ENCODE measurements at regions not wholly inside any gene's neighbourhood (a gene's known extent, or its start where the extent isn't known, plus 50 kb on each side); places are given as distances from the start of the nearest gene placed in this dataset.

DNA sequence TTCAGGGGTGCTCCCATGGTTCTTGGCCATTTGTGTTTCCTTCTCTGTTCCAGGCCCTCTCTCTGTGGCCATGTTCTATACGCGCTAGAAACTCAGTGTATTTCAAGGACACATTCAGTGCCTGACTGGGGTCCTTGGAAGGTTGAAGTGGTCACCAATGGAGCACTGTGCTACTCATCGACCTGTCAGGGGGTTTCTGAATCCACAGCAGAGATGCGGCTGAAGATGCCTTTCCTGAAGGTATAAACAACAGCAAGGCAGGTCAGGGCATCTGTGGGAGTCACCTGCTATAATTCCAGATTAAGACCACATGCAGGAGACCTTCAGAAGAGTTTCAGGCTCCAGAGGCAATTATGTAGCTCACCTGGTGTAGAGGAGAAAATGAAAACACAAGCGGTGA is 86.8 kb upstream of the MGMT start:
- no peaks in the 10 kb centered on the region for H3K36me3 Mint-ChIP-seq
- ATAC-seq = no peak
- no peaks in the 10 kb centered on the region for H3K9me3 Mint-ChIP-seq
- no peak for DNase-seq (ENCODE audit: low spot score in 2 of 2)
- H3K27ac Mint-ChIP-seq = no peak overlapping the region

- no peaks in the 10 kb centered on the region for H3K9me3 Mint-ChIP-seq
- H3K36me3 Mint-ChIP-seq = no peaks in the 10 kb centered on the region
- no peak overlapping the region for H3K27ac Mint-ChIP-seq
- DNase-seq (ENCODE audit: low spot score in 2 of 2) (no peak), ATAC-seq (no peak)
Observed at GRCh38 chr10:129381741-129382140, 85.3 kb upstream of the MGMT start.

GRCh38 chr10:129382401-129382800 is 84.6 kb upstream of the MGMT start:
- DNase-seq (ENCODE audit: low spot score in 2 of 2) (no peak), ATAC-seq (no peak)
- Mint-ChIP-seq H3K27ac (no peak overlapping the region), H3K36me3 (no peaks in the 10 kb centered on the region), H3K9me3 (no peaks in the 10 kb centered on the region)

DNA sequence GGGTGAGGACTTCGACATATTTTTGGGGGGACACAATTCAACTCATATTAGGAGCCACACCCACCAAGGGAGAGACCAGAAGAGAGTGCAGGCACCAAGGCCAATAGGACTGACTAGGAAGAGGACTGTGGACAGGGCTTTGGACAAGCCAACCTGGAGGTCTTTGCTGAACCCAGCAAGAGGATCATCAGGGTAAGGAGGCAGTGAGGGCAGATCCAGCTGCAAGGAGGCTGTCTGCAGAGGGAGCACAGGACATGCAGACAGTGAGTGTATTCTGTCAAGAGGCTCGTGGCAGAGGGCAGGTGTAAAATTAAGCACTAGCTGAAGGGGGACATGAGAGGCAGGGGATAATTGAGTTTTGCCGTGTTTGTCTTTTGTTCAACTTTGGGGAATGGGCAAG is 83.4 kb upstream of the MGMT start:
- H3K9me3 Mint-ChIP-seq = no peaks in the 10 kb centered on the region
- ATAC-seq = no peak
- DNase-seq (ENCODE audit: low spot score in 2 of 2) = no peak
- H3K27ac Mint-ChIP-seq = no peak overlapping the region
- no peaks in the 10 kb centered on the region for H3K36me3 Mint-ChIP-seq

GRCh38 chr10:129385600-129385999 is 81.4 kb upstream of the MGMT start:
- H3K36me3 Mint-ChIP-seq = no peaks in the 10 kb centered on the region
- no peak overlapping the region for H3K27ac Mint-ChIP-seq
- no peaks in the 10 kb centered on the region for H3K9me3 Mint-ChIP-seq
- ATAC-seq = no peak
- no peak for DNase-seq (ENCODE audit: low spot score in 2 of 2)

DNA sequence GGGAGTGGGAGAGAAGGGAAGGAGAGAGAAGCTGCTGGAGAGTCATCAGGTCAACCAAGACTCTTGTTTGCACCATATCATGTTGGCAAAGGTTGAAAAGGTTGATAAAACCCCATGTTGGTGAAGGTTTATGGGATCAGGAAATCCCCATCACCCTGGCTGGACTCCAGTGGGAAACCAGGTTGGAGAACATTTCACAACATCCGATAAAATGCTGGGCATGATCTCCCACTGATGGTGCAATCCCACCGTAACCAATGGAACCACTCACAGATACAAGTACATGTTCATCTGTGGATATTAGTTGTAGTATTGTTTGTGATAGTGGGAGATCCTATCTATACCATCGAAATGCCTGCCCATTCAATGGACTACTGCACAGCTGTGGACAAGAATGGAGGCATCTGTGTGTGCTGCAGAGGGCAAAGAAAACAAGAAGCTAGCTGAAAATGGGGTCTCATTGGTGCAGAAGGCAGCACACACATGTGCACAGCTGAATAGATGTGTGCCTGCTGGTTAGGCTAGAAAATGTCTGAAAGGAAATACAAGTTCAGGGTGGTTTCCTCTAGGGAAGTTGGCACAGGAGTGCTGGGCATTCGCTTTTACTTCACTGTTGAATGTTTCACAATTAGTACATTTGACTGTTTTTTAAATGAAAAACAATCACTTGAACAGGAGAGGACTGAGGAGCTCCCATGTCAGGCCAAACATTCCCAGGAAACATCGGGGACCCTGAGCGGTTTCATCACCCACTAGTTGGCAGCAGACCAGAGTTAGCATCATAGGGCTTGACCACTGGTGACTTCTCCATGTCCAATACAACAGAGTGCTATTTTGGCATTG is 80.4 kb upstream of the MGMT start:
- no peak for ATAC-seq
- no peak for DNase-seq (ENCODE audit: low spot score in 2 of 2)
- no peak overlapping the region for H3K27ac Mint-ChIP-seq
- no peaks in the 10 kb centered on the region for H3K36me3 Mint-ChIP-seq
- no peaks in the 10 kb centered on the region for H3K9me3 Mint-ChIP-seq

GRCh38 chr10:129387258-129387525 is 79.8 kb upstream of the MGMT start:
- no peak for ATAC-seq
- no peak for DNase-seq (ENCODE audit: low spot score in 2 of 2)
- H3K9me3 Mint-ChIP-seq = no peaks in the 10 kb centered on the region
- no peaks in the 10 kb centered on the region for H3K36me3 Mint-ChIP-seq
- H3K27ac Mint-ChIP-seq = no peak overlapping the region

- Mint-ChIP-seq H3K27ac (no peak overlapping the region), H3K36me3 (no peaks in the 10 kb centered on the region), H3K9me3 (no peaks in the 10 kb centered on the region)
- no peak for ATAC-seq
- no peak for DNase-seq (ENCODE audit: low spot score in 2 of 2)
Observed at GRCh38 chr10:129388435-129388834, 78.6 kb upstream of the MGMT start.

- Mint-ChIP-seq H3K9me3 (no peaks in the 10 kb centered on the region), H3K36me3 (no peaks in the 10 kb centered on the region), H3K27ac (no peak overlapping the region)
- ATAC-seq (no peak), DNase-seq (ENCODE audit: low spot score in 2 of 2) (no peak)
Observed at GRCh38 chr10:129389194-129389593, 77.8 kb upstream of the MGMT start.

DNA sequence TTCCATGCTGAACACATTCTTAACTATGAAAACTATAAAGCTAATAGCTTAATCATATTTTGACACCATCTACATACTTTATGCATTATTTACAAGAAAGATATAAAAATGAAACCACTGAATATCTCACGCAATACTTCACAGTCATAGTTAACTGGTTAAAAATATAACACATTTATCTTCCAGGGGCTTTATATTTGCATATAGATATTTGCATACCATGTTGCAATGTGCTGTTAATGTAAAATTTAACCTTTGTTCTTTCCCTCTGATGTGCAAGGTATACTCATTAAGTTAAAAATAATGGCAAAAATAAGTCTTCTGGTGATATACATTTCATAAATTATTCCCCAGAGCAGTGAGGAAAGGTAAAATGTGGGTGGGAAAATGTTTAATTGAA is 76.9 kb upstream of the MGMT start:
- no peak overlapping the region for H3K27ac Mint-ChIP-seq

DNA sequence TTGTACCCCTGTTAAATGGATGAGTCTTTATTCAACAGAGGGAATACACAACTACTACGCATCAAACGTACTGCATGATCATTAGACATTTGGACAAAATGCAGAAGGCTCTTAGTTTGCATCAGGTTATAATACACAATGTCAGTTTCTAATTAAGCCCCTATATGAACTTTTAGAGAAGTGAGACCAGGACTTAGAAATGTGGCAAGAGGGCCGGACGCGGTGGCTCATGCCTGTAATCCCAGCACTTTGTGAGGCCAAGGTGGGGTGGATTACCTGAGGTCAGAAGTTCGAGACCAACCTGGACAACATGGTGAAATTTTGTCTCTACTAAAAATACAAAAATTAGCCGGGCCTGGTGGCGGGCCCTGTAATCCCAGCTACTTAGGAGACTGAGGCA is 76.3 kb upstream of the MGMT start:
- Mint-ChIP-seq H3K36me3 (no peaks in the 10 kb centered on the region), H3K27ac (peak overlapping the region in 1 of 2 donors; percentile 68), H3K9me3 (no peaks in the 10 kb centered on the region)
- no peak for DNase-seq (ENCODE audit: low spot score in 2 of 2)
- no peak for ATAC-seq

More for the DNA sequence above, 76.9 kb upstream of the MGMT start:
- no peaks in the 10 kb centered on the region for H3K9me3 Mint-ChIP-seq
- no peaks in the 10 kb centered on the region for H3K36me3 Mint-ChIP-seq
- ATAC-seq = no peak
- DNase-seq (ENCODE audit: low spot score in 2 of 2) = no peak

- no peaks in the 10 kb centered on the region for H3K9me3 Mint-ChIP-seq
- H3K36me3 Mint-ChIP-seq = no peaks in the 10 kb centered on the region
- ATAC-seq = no peak
- no peak for DNase-seq (ENCODE audit: low spot score in 2 of 2)
- H3K27ac Mint-ChIP-seq = no peak overlapping the region
Observed at GRCh38 chr10:129391464-129391863, 75.6 kb upstream of the MGMT start.

- H3K36me3 Mint-ChIP-seq = no peaks in the 10 kb centered on the region
- DNase-seq (ENCODE audit: low spot score in 2 of 2) = no peak
- H3K27ac Mint-ChIP-seq = no peak overlapping the region
- no peaks in the 10 kb centered on the region for H3K9me3 Mint-ChIP-seq
- ATAC-seq = no peak
Observed at GRCh38 chr10:129392855-129393254, 74.2 kb upstream of the MGMT start.

GRCh38 chr10:129393812-129394211 is 73.2 kb upstream of the MGMT start:
- no peak overlapping the region for H3K27ac Mint-ChIP-seq
- DNase-seq (ENCODE audit: low spot score in 2 of 2) (no peak), ATAC-seq (no peak)
- no peaks in the 10 kb centered on the region for H3K9me3 Mint-ChIP-seq
- H3K36me3 Mint-ChIP-seq = no peaks in the 10 kb centered on the region

DNA sequence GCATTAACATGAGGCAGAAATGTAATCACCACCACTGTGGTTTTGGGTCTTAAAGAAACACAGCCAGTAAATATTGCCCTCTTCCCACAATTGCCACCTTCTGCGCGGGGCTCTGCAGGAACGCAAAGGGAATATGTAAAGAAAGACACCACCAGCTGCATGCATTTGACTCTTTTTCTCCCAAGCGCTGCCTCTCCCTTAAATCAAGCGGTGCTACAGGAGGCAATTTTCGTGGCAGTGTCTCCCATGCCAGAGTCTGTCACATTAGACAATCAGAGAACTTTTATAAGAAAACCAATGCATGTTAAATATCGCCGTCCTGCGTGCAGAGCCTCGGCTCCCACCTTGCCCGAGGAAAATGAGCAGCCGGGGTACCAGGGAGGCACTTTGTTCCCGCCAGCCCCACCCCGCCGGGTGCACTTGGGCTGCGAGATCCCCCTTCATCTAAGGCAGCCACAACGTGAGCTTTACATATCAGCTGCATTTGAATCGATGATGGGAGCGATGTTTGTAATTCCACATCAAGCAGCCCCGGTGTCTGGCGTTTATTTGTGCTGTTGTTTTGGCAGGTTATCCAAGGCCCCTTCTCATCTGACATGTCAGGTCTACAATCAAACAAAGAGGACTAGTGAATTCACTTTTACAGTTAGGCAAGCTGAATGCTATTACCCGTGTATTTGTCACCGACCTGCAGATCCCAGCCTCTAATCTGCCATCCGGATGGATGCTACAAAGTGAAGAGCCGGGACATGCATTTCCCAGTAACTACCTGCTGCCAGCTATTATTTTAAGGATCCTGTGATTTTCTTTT is 72.3 kb upstream of the MGMT start:
- H3K27ac Mint-ChIP-seq = no peak overlapping the region
- H3K36me3 Mint-ChIP-seq = no peaks in the 10 kb centered on the region
- ATAC-seq = no peak
- no peak for DNase-seq (ENCODE audit: low spot score in 2 of 2)
- no peaks in the 10 kb centered on the region for H3K9me3 Mint-ChIP-seq

DNA sequence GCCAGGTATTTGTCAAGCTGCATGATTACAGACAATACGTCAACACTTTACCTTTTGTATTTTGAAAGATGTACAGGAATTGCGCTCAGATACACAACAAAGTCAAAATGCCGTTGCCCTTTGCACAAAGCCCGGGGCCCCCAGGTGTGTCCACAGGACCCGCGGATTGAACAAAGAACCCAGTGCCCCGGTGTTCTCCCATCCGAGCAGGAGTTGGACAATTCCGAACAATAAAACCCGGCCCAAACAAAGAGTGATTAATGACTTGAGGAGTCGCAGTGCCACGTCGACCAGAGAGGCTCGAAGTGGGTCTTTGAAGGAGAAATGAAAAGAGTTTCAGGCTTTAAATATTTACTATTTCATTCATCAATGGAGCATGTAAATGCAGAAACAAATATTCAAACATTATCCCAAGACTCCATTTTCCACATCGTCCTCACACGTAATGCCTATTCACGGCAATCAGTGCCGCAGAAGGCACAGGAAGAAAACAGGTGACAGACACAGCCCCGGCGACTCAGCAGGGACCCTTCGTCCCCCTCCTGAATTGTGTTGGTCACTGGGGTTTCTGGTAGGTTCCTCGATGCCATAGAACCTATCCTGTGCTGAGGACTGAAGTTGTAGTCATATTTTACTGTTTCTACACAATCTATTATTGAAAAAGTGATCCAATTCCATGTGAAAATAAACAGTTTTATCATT is 70.9 kb upstream of the MGMT start:
- ATAC-seq = no peak
- no peak for DNase-seq (ENCODE audit: low spot score in 2 of 2)
- H3K9me3 Mint-ChIP-seq = no peaks in the 10 kb centered on the region
- H3K36me3 Mint-ChIP-seq = no peaks in the 10 kb centered on the region
- no peak overlapping the region for H3K27ac Mint-ChIP-seq

DNA sequence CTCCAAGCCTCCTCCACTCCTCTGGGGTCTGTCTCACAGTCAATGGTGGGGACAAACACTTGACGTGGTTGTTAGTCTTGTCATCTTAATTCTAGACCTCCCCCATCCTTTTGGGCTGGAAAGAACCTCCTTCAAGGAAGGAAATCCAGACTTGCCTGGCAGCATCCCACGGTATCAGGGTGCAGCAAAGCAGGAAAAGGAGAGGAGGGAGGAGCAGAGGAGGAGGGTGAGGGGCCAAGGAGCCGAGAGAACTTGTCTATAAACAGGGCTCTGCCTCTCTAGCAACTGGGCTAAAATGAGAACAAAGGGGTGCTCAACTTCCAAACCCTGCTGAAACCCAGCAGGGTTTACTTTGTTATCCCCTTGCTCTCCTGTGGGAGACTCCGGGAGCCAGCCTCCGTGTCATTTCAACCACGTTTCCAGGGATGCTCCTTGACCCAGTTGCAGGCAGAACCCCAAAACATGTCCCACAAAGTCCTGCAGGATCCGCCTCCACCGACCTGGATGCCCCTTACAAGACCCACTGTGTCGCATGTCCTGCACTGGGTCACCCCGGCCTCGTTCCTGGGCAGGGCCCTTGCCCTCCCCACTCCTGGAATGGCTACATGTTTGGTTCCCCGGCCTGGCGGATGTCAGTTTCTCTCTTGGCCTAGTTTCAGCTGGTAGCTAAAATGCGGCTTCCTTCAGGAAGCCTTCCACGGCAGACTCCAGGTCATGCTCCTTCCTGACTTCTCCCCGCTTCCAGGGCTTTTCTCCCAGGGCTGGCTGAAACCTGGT is 69.7 kb upstream of the MGMT start:
- DNase-seq (ENCODE audit: low spot score in 2 of 2) (no peak), ATAC-seq (no peak)
- Mint-ChIP-seq H3K9me3 (no peaks in the 10 kb centered on the region), H3K36me3 (no peaks in the 10 kb centered on the region), H3K27ac (no peak overlapping the region)

All from activated naive CD4-positive, alpha-beta T cell treated with anti-CD3 and anti-CD28 coated beads, Interleukin-2, amount 50 U/mL, for 72 hours (primary cell).